Testis (tissue), 2 donors: ENCODE measurements at regions not wholly inside any gene's neighbourhood (a gene's known extent, or its start where the extent isn't known, plus 50 kb on each side); places are given as distances from the start of the nearest gene placed in this dataset.
"Not testable (repeated sequence)": the region's sequence is repeated elsewhere in the genome, so short reads cannot be mapped to it uniquely, and the experiment has no call there.

Source experiments
- DNase-seq: peaks from one replicate; pipeline ENCODE4 v3.0.0-alpha.2; 2019
- H3K27ac ChIP-seq, 2 donors: fragments of 200-600 bp; sonication (generic); one replicate each; pipeline ENCODE4 v1.5.1; 2019
- H3K27me3 ChIP-seq: fragments of 200-600 bp; sonication (generic); one replicate; pipeline ENCODE4 v1.5.1; 2019
- H3K36me3 ChIP-seq: fragments of 200-600 bp; sonication (generic); one replicate; pipeline ENCODE4 v1.5.1; 2017; ENCODE audit warnings: low read depth; ENCODE audit errors: missing control alignments
- H3K4me1 ChIP-seq: fragments of 200-600 bp; sonication (generic); one replicate; pipeline ENCODE4 v1.5.1; 2019
- H3K4me3 ChIP-seq, 2 donors: fragments of 200-600 bp; sonication (generic); one replicate each; pipeline ENCODE4 v1.5.1; 2017 to 2019
- H3K9me3 ChIP-seq: fragments of 200-600 bp; sonication (generic); one replicate; pipeline ENCODE4 v1.5.1; 2017
- CTCF ChIP-seq, 3 experiments: fragments of 450-650 bp in 2 of 3; fragments of 200-600 bp in 1 of 3; sonication (generic) in 1 of 3; IDR thresholded peaks; one replicate each; pipeline ENCODE4 v1.5.1; 2016 to 2019; ENCODE audit warnings: antibody characterized with exemption in 3 of 3, mild to moderate bottlenecking in 2 of 3, moderate library complexity in 1 of 3
- POLR2A ChIP-seq: fragments of 450-650 bp; IDR thresholded peaks from one replicate; pipeline ENCODE4 v1.6.1; 2017; ENCODE audit warnings: antibody characterized with exemption, mild to moderate bottlenecking, moderate library complexity
- WGBS, 2 donors: methylation state at CpG; one replicate each; pipeline ENCODE4 v1.1.5; 2018; 5-methylcytosine and 5-hydroxymethylcytosine counted together
- intact Hi-C: fragments of 100-400 bp; cut with DNase I; formaldehyde crosslinking; loops from one replicate; pipeline ENCODE4 v1.15.1; 2023; ENCODE audit warnings: low total_unique reads

- Histone ChIP-seq H3K27ac (no peak overlapping the region), H3K36me3 (no peaks in the 10 kb centered on the region), H3K4me1 (no peaks in the 10 kb centered on the region), H3K4me3 (no peak overlapping the region), H3K9me3 (no peaks in the 10 kb centered on the region), H3K27me3 (no peaks in the 10 kb centered on the region)
- intact Hi-C loops: no loop called here
- TF ChIP-seq POLR2A (no peak), CTCF (IDR thresholded peaks at IDR 0.05) (no peak)
- 53 to 66% methylated on average over 4 of the region's 4 CpGs for whole genome bisulfite sequencing, 2 donors
- no peak for DNase-seq
Observed at GRCh38 chr13:81089371-81090157, 748.6 kb upstream of the SPRY2 start.

GRCh38 chr13:81080911-81081454 lies 740.1 kb upstream of the SPRY2 start:
- H3K36me3 ChIP-seq: no peaks in the 10 kb centered on the region
- no peaks in the 10 kb centered on the region for H3K27me3 ChIP-seq
- 68 to 76% methylated on average over 2 of the region's 2 CpGs for WGBS, 2 donors
- TF ChIP-seq CTCF (IDR thresholded peaks at IDR 0.05) (no peak), POLR2A (no peak)
- H3K4me1 ChIP-seq: no peaks in the 10 kb centered on the region
- H3K9me3 ChIP-seq: no peaks in the 10 kb centered on the region
- intact Hi-C loops: no loop called here
- H3K4me3 ChIP-seq: no peak overlapping the region
- no peak for DNase-seq
- H3K27ac ChIP-seq: no peak overlapping the region

- TF ChIP-seq POLR2A: no peak
- Histone ChIP-seq H3K9me3 (no peaks in the 10 kb centered on the region), H3K4me1 (no peaks in the 10 kb centered on the region), H3K36me3 (no peaks in the 10 kb centered on the region), H3K27ac (no peak overlapping the region), H3K27me3 (no peaks in the 10 kb centered on the region), H3K4me3 (no peak overlapping the region)
- intact Hi-C loops: no loop called here
- DNase-seq: no peak
Observed at GRCh38 chr13:81078048-81078447, 737.1 kb upstream of the SPRY2 start.

- intact Hi-C loops: not testable (repeated sequence)
Observed at GRCh38 chr13:81069822-81070221, 728.9 kb upstream of the SPRY2 start.

GRCh38 chr13:81058916-81059290 lies 718.0 kb upstream of the SPRY2 start:
- Histone ChIP-seq H3K4me1 (no peaks in the 10 kb centered on the region), H3K4me3 (no peak overlapping the region), H3K27ac (no peak overlapping the region), H3K36me3 (no peaks in the 10 kb centered on the region), H3K9me3 (no peaks in the 10 kb centered on the region), H3K27me3 (no peaks in the 10 kb centered on the region)
- DNase-seq: no peak
- WGBS, 2 donors: 34 to 43% methylated on average over 1 of the region's 1 CpG
- TF ChIP-seq CTCF (IDR thresholded peaks at IDR 0.05) (no peak), POLR2A (no peak)
- intact Hi-C loops: no loop called here

More at GRCh38 chr13:81069822-81070221, 728.9 kb upstream of the SPRY2 start:
- H3K4me3 ChIP-seq, H3K27ac ChIP-seq, H3K4me1 ChIP-seq, H3K36me3 ChIP-seq, DNase-seq, H3K9me3 ChIP-seq, H3K27me3 ChIP-seq: not testable (repeated sequence)
- 92 to 99% methylated on average over 14 to 18 of the region's 18 CpGs for WGBS, 2 donors
